Gastrocnemius medialis (tissue), 4 donors: ENCODE measurements at regions not wholly inside any gene's neighbourhood (a gene's known extent, or its start where the extent isn't known, plus 50 kb on each side); places are given as distances from the start of the nearest gene placed in this dataset.

ENCODE experiments used
- ATAC-seq, 2 donors: fragments of 150-250 bp; one replicate each; pipeline ENCODE4 v1.9.1; 2016
- DNase-seq, 2 donors: peaks; one replicate each; pipeline ENCODE4 v3.0.0-alpha.2; 2019
- H3K27ac ChIP-seq, 4 donors: fragments of 200-600 bp; sonication (generic); 1 replicate in 1 of 4; 2 replicates in 3 of 4; pipeline ENCODE4 v1.5.1; 2016 to 2018; ENCODE audit warnings: mild to moderate bottlenecking in 2 of 4, moderate library complexity in 1 of 4
- H3K27me3 ChIP-seq, 3 donors: fragments of 200-600 bp; sonication (generic) in 2 of 3; 1 replicate in 1 of 3; 2 replicates in 2 of 3; pipeline versions ENCODE4 v1.5.1 to v1.6.0; 2016 to 2019; ENCODE audit warnings: mild to moderate bottlenecking in 1 of 3, moderate library complexity in 1 of 3
- H3K36me3 ChIP-seq, 2 donors: fragments of 200-600 bp; sonication (generic) in 1 of 2; one replicate each; pipeline ENCODE4 v1.5.1; 2017 to 2018
- H3K4me1 ChIP-seq, 2 donors: fragments of 200-600 bp; sonication (generic) in 1 of 2; one replicate each; pipeline ENCODE4 v1.5.1; 2016 to 2017; ENCODE audit warnings: mild to moderate bottlenecking in 2 of 2
- H3K4me3 ChIP-seq, 4 donors: fragments of 200-600 bp; sonication (generic) in 3 of 4; 1 replicate in 1 of 4; 2 replicates in 3 of 4; pipeline ENCODE4 v1.5.1; 2016 to 2019; ENCODE audit warnings: mild to moderate bottlenecking in 2 of 4
- H3K9me3 ChIP-seq, 3 donors: fragments of 200-600 bp; sonication (generic) in 2 of 3; 1 replicate in 1 of 3; 2 replicates in 2 of 3; pipeline ENCODE4 v1.5.1; 2016 to 2019
- CTCF ChIP-seq, 5 experiments: fragments of 450-650 bp in 3 of 5; fragments of 200-600 bp in 2 of 5; sonication (generic) in 2 of 5; IDR thresholded peaks in 4 of 5; conservative IDR thresholded peaks in 1 of 5; 1 replicate in 4 of 5; 2 replicates in 1 of 5; pipeline ENCODE4 v1.5.1; 2016 to 2019; ENCODE audit warnings: antibody characterized with exemption in 5 of 5, mild to moderate bottlenecking in 3 of 5, moderate library complexity in 3 of 5
- POLR2A ChIP-seq, 2 donors: fragments of 450-650 bp; IDR thresholded peaks; one replicate each; pipeline ENCODE4 v1.6.1; 2017; ENCODE audit warnings: antibody characterized with exemption in 2 of 2, mild to moderate bottlenecking in 2 of 2, moderate library complexity in 2 of 2
- in situ Hi-C, 4 donors: fragments of 200-750 bp; cut with MboI; loops; one replicate each; pipeline versions ENCODE4 v1.15.0 to v1.8.0; 2017; ENCODE audit warnings: low sequenced_read_pairs in 4 of 4
- intact Hi-C: fragments of 100-400 bp; cut with DNase I; formaldehyde crosslinking; loops from one replicate; pipeline ENCODE4 v1.15.1; 2023; ENCODE audit warnings: low total_unique reads

GRCh38 chr10:31090894-31091607 lies 59.4 kb upstream of the ZNF438 start:
- no peak for ATAC-seq

GRCh38 chr10:31095677-31096560 lies 64.3 kb upstream of the ZNF438 start:
- H3K36me3 ChIP-seq = no peaks in the 10 kb centered on the region
- no peak overlapping the region for H3K4me3 ChIP-seq
- DNase-seq (no peak), ATAC-seq (no peak)
- H3K4me1 ChIP-seq = no peaks in the 10 kb centered on the region
- no peaks in the 10 kb centered on the region for H3K9me3 ChIP-seq
- no peak overlapping the region for H3K27ac ChIP-seq
- TF ChIP-seq CTCF (IDR thresholded peaks at IDR 0.05 in 4 of 5, conservative IDR thresholded peaks at IDR 0.05 in 1 of 5) = no peak
- no peak for TF ChIP-seq POLR2A (IDR thresholded peaks at IDR 0.05)
- no peaks in the 10 kb centered on the region for H3K27me3 ChIP-seq
- in situ Hi-C loops = no loop called here
- intact Hi-C loops = no loop called here

More at GRCh38 chr10:31090894-31091607, 59.4 kb upstream of the ZNF438 start:
- no peak for DNase-seq
- Histone ChIP-seq H3K4me1 (no peaks in the 10 kb centered on the region), H3K4me3 (no peak overlapping the region), H3K27me3 (no peaks in the 10 kb centered on the region), H3K27ac (no peak overlapping the region), H3K36me3 (no peaks in the 10 kb centered on the region), H3K9me3 (no peaks in the 10 kb centered on the region)
- intact Hi-C loops = no loop called here
- TF ChIP-seq CTCF (IDR thresholded peaks at IDR 0.05 in 4 of 5, conservative IDR thresholded peaks at IDR 0.05 in 1 of 5) (no peak), POLR2A (IDR thresholded peaks at IDR 0.05) (no peak)
- in situ Hi-C loops = no loop called here

- DNase-seq = no peak
- no peak for ATAC-seq
- H3K9me3 ChIP-seq = no peaks in the 10 kb centered on the region
- H3K4me1 ChIP-seq = no peaks in the 10 kb centered on the region
- H3K27me3 ChIP-seq = no peaks in the 10 kb centered on the region
- H3K36me3 ChIP-seq = no peaks in the 10 kb centered on the region
- TF ChIP-seq CTCF (IDR thresholded peaks at IDR 0.05 in 4 of 5, conservative IDR thresholded peaks at IDR 0.05 in 1 of 5) (no peak), POLR2A (IDR thresholded peaks at IDR 0.05) (no peak)
- peak overlapping the region in 3 of 4 donors; percentile 3 to 27 (median 17) for H3K27ac ChIP-seq
- in situ Hi-C loops (no loop called here), intact Hi-C loops (no loop called here)
- no peak overlapping the region for H3K4me3 ChIP-seq
These were observed 66.4 kb upstream of the ZNF438 start for GRCh38 chr10:31098046-31098445.

DNA sequence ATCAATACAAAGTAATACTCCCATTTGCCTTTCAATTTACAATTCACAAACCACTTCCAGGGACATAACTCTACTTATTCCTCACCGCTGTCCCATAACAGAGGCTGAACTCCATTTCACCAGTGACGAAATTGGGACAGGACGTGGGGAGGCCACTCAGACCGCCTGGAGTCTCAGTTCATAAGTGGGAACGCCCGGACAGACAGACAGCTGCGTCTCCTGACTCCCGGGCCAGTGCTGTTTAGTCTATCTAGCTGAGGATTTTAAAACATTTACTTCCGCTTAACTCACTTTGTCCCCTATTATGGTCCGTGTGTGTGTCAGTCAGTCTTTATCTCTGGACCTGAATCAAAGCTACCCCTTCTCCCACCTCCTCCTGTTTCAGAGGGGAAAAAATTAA lies 67.4 kb upstream of the ZNF438 start:
- Histone ChIP-seq H3K4me1 (no peaks in the 10 kb centered on the region), H3K9me3 (no peaks in the 10 kb centered on the region), H3K27ac (no peak overlapping the region), H3K36me3 (no peaks in the 10 kb centered on the region), H3K27me3 (no peaks in the 10 kb centered on the region), H3K4me3 (no peak overlapping the region)
- in situ Hi-C loops = no loop called here
- ATAC-seq (no peak), DNase-seq (peak in 1 of 2 donors; percentile 25)
- no peak for TF ChIP-seq POLR2A (IDR thresholded peaks at IDR 0.05)
- TF ChIP-seq CTCF (IDR thresholded peaks at IDR 0.05 in 4 of 5, conservative IDR thresholded peaks at IDR 0.05 in 1 of 5) = no peak
- intact Hi-C loops = no loop called here
